Stimulated activated CD4-positive, alpha-beta T cell treated with anti-CD3 and anti-CD28 coated beads, Interleukin-1b, Interleukin-23, amount 100 ng/mL, for 24 hours (primary cell): ENCODE measurements at regions not wholly inside any gene's neighbourhood (a gene's known extent, or its start where the extent isn't known, plus 50 kb on each side); places are given as distances from the start of the nearest gene placed in this dataset.
A peak's percentile ranks its signal among the peaks of the same experiment; 100 is the strongest.
"Not testable (repeated sequence)": the region's sequence is repeated elsewhere in the genome, so short reads cannot be mapped to it uniquely, and the experiment has no call there.

Experiments
- DNase-seq, 4 experiments: peaks; one replicate each; pipeline ENCODE4 v3.0.0-alpha.2; 2020; ENCODE audit warnings: low read depth in 4 of 4, low spot score in 1 of 4

DNA sequence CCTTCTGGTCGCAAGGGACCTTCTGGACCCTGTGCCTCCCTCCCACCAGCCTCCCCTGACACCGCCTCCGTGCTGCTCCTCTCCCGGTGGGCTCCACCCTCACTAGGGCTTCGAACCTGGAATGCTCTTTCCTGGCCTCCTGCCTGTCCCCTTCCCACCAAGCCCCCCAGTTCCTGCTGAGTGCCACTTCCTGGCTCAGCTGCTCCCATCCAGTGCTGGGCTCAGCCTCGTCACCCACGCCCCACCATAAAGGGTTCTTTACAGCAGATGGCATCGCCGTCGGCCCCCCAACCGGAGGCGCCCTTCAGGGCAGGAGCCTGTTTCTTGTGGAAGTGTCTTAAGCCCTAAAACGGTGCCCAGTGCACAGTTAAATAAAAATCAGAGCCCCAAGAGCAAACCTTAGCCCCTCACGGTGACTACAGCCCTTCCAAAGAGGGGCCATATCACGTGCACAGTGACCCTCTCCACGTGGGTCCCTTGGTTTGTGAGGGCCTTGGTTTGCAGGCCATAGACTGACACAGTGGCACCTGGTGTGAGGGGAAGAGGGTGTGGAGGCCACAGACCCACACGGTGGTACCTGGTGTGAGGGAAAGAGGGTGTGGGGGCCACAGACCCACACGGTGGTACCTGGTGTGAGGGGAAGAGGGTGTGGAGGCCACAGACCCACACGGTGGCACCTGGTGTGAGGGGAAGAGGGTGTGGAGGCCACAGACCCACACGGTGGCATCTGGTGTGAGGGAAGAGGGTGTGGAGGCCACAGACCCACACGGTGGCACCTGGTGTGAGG is 111.4 kb downstream of the METRNL start:
- DNase-seq, result no peak

DNA sequence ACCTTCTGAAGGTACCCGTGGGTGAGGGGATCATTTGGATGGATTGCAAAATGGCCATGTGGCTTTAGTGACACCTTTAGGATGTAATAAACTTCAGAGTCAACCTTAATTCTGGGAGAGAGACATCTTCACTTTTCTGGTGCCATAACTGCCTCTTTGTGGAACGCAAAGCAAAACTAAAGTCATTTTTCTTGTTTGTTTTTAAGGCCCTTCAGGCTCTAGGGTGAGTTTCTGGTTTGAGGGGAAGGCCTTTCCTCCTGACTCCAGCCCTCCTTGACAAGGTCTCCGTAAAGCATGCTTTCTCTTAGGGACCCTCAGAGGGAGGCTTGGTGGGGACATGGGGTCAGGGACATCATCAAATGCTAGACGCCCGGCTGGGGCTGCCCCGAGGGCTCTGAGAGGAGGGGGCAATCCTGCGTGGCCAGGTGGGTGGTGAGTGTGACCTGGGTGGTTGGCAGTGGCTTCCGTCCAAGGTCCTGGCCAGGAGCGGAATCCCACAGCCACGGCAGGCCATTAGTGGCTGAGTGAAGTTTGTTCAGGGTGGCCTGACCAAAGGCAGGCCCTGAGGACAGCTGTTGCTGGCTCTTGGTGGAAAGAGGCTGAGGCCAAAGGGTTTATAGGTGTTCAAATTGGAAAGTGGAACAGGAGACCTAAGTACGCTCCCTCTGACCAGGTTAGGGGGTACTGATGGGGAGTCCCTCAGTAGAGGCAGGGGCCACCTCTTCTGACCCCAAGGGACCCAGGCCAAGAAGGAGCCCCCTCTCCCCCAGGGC is 112.2 kb downstream of the METRNL start:
- DNase-seq, result no peak

DNA sequence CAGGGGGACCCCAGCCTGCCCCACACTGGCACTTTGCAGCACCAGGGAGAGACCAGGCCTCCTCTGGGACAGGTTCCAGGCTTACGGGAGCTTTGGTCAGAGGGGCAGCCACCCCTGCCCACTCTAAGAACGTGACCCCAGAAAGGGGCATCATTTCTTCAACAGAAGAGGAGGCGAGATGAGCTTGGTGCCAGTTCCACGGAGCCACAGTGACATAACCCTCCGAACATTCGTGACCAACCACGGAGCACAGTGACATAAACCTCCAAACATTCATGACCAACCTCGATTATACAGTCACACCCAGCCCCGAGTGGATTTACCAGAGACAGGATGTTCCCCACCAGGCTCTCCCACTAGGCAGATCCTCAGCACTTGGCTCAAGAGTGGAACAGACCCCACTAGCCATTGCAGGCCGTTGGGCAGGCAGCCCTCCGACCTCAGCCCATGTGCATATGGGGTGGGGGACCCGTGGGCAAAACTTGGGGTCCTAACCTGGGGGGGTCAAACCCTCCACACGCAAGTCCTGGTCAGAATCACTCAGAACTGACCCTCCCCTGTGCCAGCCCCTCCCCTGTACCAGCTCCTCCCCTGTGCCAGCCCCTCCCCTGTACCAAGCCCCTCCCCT is 112.9 kb downstream of the METRNL start:
- DNase-seq, result no peak

DNA sequence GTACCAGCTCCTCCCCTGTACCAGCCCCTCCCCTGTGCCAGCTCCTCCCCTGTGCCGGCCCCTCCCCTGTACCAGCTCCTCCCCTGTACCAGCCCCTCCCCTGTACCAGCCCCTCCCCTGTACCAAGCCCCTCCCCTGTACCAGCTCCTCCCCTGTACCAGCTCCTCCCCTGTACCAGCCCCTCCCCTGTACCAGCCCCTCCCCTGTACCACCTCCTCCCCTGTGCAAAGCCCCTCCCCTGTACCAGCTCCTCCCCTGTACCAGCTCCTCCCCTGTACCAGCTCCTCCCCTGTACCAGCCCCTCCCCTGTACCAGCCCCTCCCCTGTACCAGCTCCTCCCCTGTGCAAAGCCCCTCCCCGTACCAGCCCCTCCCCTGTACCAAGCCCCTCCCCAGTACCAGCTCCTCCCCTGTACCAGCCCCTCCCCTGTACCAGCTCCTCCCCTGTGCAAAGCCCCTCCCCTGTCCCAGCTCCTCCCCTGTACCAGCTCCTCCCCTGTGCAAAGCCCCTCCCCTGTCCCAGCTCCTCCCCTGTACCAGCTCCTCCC is 113.5 kb downstream of the METRNL start:
- DNase-seq, result not testable (repeated sequence)

DNA sequence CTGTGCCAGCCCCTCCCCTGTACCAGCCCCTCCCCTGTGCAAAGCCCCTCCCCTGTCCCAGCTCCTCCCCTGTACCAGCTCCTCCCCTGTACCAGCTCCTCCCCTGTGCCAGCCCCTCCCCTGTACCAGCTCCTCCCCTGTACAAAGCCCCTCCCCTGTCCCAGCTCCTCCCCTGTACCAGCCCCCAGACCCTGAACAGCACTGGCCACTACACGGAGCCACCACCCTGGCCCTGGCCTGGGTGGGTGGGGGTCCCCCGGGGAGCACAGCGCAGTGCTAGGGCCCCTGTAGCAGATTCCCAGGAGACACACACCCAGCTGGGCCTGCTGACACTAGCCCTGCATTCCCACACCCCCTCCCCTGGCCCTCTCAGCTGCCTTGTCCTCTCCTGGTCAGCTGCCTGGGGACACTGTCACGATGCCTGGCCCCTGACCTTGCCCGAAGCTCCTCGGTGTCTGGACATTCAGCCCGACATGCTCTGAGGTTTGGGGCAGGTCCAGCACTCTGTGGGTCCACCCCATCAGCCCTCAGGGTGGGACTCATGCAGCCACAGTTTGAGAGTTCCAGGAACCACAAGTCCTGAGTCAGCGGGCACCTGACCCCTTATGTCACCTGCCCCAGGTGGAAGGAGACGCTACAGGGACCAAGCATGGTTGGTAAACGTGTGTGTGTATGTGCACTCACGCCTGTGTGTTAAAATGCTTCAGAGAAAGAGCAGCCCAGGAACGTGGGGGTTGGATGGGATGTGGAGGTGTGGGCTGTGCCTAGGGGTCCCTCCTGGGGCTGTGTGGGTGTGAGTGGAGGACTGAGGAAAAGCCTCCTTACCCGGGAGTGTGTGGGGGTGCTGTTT is 114.2 kb downstream of the METRNL start:
- DNase-seq, result no peak

DNA sequence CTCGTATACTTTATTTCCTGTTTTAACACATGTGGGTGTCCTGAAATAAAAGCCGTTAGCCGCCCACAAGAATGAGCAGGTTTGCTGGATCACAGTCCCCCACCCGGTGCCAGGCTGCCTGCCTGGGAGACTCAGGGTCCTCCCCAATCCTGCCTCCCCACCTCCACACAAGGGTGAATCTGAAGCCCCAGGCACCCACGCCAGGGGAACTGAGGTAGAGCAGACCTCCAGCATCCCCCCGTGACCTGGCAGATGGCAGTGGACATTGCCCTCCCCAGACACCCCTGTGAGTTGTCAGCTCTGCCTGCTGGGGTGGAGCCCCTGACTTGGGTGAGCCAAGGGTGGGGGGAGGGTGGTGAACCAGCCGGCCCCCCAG is 114.8 kb downstream of the METRNL start:
- no peak for DNase-seq

- no peak for DNase-seq
These were observed 115.4 kb downstream of the METRNL start for GRCh38 chr17:83194761-83195329.

DNA sequence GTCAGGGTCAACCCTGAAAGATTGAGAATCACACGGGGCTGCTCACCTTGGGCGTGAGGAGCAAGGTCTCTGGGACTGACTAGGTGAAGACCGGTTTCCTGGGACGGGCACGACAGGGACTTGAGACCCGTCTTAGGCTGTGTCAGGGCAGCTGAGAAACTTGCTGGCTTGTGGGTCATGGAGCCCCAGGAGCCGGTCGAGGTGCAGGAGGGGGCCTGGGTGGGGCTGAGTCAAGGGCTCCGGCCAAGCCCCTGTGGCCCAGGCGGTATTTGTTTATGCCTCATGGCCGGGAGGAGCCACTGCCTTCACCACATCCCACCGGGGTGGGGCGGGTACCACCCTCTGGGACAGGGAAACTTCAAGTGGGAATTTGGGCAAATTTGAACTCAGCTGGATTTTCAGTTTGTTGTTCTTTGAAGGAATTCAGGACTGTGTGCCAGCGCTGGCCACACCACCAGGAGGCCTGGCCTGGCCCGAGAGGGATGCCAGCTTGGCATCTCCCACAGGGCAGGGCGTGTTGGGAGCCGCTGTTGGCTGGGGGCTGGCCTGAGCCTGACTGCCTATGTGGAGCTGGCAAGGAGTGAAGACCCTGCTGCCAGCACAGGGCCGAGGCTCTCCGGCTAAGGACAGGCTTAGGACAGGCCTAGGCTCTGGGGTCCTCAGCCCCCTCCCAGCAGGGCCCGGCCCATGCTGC is 116.1 kb downstream of the METRNL start:
- DNase-seq, result no peak

DNA sequence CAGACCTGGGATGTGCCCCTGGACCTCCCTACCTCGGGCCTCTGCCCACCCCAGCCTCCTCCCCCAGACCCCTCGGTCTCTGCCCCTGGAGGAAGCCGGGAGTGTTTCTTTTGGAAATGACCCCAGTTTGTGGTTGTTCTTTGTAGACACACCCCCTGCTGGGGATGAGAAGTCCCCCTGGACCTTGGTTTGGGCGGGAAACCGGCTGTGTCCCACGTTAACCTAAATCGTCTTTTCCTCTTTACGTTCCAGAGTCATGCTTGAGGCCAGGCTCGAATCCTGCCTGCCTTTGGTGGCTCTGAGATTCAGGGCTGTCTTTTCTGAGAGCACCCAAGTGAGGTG is 116.6 kb downstream of the METRNL start:
- no peak for DNase-seq

- no peak for DNase-seq
These were observed 117.0 kb downstream of the METRNL start for GRCh38 chr17:83196366-83196765.

DNA sequence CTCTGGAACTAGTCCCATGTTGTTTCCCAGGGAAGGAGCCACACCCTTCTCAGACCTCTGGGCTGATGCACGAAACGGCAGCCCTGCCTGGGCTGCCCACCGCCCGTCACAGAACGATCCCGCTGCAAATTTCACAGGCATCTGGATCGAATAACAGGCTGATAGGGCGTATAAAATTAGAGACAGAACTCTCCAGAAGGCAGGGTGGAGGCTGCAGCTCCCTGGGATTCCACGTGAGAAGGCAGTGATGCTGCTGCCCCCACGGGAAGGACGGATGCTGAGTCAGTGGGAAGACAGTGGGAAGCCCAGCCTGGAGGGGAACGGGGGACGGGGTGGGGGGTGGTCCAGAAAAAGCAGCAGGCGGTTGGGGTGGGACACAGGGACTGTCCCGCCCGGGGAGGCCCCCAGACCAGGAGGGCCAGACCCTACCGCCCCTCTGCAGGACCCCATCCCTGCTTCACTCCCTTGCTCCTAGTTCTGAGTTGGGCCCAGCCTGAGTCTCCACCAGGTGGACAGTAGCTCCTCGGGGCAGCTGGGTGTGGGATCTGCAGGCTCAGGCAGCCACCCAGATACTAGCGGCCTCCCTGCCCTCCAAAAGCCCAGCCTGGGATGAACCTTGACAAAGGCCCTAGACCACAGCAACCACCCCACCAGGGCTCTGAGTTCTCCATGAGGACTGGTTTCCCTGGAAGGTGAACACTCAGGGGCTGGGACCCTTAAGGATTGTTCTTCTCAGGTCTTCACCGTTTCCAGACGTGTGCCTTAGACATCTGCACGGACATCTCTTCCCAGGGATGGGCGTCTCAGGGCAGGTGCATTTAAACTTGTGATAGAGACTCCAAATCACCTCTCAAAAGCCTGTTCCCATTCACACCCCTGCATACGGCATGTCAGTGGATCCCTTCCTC is 117.8 kb downstream of the METRNL start:
- no peak for DNase-seq

GRCh38 chr17:83198366-83199341 is 119.2 kb downstream of the METRNL start:
- DNase-seq, result no peak

- peak in 3 of 4 experiments; percentile 26 to 64 (median 29) for DNase-seq
These were observed 120.2 kb downstream of the METRNL start for GRCh38 chr17:83199500-83200201.

DNA sequence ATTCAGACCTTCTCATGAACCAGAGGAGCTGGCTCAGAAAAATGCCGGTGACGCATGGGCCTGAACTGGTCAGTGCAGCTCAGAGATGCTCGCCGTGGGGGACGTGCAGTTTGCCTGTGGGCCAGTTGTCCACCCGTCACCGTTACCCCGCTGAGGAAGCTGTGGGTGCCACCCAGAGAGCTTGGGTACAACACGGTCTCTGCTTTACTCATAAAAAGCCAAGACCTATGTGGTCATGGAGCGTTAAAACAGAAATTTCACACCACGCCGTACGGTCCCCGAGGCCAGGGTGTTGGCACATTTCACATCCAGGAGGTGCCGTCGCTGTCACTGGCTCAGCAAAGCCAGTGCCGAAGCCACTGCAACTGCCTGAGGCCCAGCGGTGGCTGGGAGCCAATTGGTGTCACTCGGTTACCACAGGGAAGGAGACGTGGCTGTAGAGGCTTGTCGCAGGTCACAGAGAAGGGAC is 120.9 kb downstream of the METRNL start:
- DNase-seq, result peak in 1 of 4 experiments; percentile 53

- no peak for DNase-seq
These were observed 121.3 kb downstream of the METRNL start for GRCh38 chr17:83200751-83201150.

DNA sequence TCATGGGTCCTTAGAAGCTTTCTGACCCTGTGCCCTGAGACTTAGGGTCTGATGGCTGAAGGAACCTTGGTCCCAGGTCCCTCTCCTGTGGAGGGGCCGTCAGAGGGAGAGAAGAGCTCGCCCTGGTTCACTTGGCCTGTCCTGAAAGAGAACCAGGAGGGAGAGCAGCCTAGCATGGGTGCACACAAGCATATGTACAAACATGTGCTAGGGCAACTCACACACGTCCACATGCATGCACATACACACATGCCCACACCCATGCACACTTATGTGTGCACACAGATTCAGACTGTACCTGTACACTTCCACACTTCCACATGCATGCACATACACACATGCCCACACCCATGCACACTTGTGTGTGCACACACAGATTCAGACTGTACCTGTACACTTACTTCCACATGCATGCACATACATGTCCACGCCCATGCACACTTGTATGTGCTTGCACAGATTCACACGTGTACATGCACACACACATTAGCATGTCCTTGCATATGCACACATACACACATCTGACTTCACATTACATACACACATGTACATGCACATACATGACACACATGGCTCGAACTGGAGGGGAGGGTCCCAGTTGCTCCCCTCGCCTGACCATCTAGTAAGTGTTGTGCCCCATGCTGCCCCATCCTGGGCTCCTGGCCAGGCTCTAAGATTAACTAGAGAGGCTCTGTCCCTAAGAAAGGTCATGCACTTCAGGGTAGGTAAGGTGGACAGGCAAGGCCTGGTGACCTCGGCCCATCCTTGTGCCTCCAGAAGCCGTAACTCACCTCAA is 122.0 kb downstream of the METRNL start:
- no peak for DNase-seq
